GM08714 (cell line): ENCODE measurements at regions not wholly inside any gene's neighbourhood (a gene's known extent, or its start where the extent isn't known, plus 50 kb on each side); places are given as distances from the start of the nearest gene placed in this dataset.

ENCODE experiments used
- H3K4me3 ChIP-seq: fragments of 200-500 bp; sonication (Bioruptor generic); 2 replicates; pipeline ENCODE4 v1.5.1; 2014; ENCODE audit warnings: mild to moderate bottlenecking, low read length, inconsistent platforms
- ZNF274 ChIP-seq: IDR thresholded peaks from 2 replicates; pipeline ENCODE4 v1.6.1; 2012; ENCODE audit warnings: mild to moderate bottlenecking, low read depth, low read length

DNA sequence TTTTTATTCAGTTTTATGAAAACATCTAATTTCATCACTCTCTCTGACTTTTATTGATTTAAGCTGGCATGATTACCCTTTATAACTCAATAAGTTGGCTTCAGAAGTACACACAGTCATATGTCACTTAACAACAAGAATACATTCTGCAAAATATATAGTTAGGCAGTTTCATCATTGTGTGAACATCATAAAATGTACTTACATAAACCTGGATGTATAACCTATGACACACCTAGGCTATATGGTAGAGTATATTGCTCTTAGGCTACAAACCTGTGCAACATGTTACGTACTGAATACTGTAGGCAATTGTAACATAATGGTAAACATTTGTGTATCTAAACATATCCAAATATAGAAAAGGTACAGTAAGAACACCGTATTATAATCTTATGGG is 362.2 kb upstream of the BTBD3 start:
- TF ChIP-seq ZNF274, result no peak
- no peak overlapping the region for H3K4me3 ChIP-seq

DNA sequence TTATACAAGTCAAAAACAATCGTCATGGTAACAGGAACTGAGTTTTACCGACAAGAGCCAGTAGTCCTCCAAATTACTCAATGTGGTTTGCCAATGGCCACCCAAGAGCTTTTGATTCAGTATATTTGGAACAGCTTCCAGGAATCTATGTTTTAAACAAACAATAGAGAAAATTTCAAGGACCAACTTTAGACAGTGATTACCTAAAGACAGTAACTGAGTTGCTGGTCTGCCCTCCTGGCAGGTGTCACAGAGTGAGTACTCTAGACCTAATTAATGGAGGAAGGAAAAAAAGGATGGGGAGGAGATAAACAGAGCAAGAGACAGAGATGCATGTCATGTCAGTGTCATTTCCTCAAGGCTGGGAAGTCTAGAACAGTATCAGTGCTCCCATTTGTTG is 361.3 kb upstream of the BTBD3 start:
- no peak for TF ChIP-seq ZNF274
- no peak overlapping the region for H3K4me3 ChIP-seq

DNA sequence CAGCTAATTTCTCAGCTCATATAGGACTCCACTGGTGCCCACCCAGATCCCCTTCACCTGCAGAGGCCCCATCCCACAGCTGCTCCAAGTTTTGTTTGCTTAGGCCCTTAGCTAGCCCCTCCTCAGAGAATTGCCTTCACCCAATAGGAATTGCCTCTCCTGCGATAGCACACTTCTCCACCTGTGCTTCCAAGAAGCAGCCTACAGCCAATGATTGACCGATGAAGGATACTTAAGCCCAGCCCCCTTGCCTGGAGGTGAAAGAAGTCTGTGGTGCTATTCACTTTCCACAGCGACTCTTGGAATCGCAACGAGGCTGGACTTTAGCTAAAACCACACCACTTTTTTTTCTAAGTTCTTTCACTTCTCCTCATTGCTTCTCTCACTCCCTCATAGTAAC is 353.2 kb upstream of the BTBD3 start:
- no peak overlapping the region for H3K4me3 ChIP-seq
- no peak for TF ChIP-seq ZNF274

DNA sequence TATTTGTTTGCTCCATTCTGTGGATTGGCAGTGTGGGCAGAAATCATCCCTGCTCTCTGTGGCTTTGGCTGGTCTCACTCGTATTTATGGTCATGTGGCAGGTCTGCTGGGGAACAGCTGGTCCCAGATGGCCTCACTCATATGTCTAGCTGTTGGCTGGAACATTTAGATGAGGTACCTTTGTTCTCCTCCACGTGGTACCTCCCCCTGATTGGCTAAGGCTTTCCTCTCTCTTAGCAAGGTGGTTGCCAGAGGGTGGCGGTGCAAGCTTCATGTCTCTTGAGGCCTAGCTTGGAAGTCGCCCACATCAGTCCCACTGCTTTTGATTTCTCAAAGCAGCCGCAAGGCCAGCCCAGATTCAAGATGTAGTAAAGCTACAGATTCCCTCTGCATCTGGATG is 348.5 kb upstream of the BTBD3 start:
- H3K4me3 ChIP-seq, result no peak overlapping the region
- no peak for TF ChIP-seq ZNF274

DNA sequence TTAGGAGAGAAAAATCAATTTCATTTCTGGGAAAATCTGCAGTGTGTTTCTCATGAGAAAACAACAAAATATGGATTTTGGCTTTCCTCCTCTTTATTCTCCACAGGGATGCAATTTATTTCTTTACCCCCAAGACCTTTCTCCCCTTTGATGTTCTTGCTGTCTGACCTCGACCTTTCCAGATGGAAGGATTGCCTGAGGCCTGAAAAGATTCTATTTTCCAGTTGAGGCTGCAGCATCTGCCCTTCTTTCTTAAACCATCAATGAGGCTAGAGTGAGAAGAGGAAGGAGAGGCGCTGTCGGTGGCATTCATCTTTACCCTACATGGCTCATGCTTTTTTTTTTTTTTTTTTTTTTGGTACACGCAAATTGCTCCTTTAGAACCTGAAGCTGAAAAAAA is 344.2 kb upstream of the BTBD3 start:
- TF ChIP-seq ZNF274, result no peak
- H3K4me3 ChIP-seq, result no peak overlapping the region

DNA sequence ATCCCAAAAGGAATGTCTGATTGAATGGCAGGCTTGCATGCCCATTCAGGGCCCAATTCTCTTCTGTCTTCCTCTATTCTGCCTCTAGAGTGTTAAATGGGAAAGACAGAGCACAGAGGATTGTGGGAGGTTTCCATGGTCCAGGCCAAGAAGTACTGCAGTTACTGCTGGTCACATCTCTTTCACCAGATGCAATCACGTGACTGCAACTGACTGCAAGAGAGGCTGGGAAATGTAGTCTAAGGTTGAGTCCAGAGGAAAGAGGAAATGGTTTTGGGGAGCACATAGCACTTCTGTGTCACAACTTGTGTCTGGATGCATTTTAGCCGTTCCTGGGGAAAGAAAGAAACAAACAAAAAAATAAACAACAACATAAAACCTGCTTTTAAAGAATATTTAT is 336.4 kb upstream of the BTBD3 start:
- no peak overlapping the region for H3K4me3 ChIP-seq
- TF ChIP-seq ZNF274, result no peak

DNA sequence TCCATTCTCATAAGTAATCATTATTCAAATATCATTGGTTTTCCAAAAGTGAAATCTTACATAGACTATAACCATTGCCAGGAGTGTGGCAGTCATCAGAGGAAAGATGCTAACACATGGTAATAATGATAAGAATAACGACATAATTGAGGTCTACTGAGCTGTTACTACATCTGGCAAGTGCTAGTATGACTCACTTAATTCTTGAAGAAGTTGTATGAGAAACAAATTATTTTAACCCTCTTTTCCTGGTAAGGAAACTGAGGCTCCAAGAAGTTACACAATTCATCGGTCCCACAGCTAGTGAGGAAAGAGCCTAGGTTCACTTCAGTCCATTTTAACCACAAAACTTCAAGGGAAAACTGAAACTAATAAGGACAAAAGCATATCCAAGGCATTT is 335.6 kb upstream of the BTBD3 start:
- TF ChIP-seq ZNF274, result no peak
- H3K4me3 ChIP-seq, result no peak overlapping the region

DNA sequence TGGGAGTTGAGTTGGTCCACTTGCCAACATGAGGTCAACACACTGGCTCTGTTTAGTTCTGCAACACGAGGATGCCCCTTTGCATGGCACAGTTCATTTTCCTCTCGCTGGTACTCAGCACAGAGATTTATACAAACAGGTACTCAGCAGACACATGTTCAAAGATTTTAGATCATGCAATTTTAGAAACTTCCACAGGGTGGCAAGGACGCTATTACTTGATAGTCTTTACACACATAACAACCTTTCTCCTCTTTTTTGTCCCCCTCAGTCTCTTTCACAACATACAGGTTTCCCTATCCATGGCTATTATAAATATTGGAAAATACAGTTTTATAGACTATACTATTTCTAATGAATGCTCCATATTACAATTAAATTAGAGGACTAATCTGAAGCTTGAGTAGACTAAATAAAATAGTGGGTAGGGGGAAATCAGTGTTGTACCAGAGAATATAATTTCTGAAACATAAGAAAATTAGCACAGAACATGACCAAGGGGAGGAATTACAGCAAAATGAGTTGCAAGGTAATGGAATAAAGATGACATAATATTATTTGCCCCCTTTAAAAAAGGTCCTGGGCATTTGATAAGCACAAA is 331.8 kb upstream of the BTBD3 start:
- no peak overlapping the region for H3K4me3 ChIP-seq
- no peak for TF ChIP-seq ZNF274

DNA sequence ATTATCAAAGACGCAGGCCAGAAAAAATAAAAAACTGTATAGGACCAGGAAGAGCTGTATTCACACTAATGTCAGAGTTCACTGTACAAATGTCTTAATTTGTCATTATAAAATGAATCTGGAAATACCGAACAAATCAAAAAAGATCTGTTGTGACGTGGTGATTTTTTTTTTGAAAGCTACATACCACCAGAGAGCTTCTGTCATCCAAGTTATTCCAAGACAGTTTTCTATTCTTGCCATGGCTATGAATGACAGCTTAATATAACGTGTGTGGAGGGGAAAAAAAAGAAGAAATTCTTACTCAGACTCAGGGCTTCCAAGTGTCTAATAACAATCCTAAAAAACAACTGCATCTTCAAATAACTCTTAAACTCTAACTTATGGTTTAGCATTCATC is 328.8 kb upstream of the BTBD3 start:
- no peak for TF ChIP-seq ZNF274
- no peak overlapping the region for H3K4me3 ChIP-seq

DNA sequence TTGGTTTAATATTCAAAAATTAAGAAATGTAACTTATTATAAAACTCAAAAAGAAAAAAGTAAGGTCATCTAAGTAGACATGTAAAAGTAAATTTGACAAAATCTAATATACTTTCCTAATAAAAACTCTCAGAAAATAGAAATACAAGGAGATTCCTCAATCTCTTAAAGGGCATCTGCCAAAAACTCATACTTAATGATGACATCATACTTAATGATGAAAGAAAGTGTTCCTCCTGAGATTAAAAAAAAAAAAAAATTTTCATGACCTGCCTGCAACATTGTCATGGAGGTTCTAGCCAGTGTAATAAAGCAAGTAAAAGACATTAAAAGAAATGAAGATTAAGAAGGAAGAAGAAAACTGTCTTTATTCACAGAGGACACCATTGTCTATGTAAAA is 325.7 kb upstream of the BTBD3 start:
- TF ChIP-seq ZNF274, result no peak
- no peak overlapping the region for H3K4me3 ChIP-seq

DNA sequence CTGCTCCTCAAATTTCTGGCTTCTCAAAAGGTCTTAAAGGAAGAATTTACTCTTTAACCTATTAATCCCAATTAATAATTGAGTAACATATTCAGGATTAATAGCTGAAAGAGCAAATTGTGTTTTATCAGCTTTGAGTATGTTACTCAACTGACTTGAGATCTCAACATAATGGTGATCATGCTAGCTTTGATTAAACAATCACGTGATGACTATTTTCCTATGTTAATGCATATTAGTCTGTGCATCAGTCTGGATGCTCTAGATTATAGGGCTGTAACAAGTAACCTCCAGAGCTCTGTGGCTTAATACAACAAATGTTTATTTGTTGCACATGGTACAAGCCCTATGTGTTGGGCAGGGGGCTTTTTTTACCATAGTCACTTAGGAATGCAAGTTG is 313.4 kb upstream of the BTBD3 start:
- no peak overlapping the region for H3K4me3 ChIP-seq

DNA sequence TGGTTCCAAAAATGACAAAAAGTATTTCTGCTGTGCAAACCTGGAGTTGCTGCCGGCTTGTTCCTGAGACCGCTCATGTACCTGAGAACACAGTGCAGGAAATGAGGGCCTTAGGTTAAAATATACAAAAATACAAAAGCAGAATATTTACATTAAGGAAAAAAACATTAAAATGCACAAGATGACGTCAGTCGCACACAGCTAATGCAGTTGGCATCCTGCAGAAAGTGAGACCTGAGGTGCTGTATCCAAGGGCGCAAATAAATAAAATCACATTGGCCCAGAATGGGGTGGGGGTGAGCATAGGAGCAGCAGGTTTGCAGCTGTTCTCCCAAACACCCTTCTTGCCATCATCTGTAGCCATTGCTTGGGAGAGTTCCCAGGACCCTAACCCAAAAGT is 310.6 kb upstream of the BTBD3 start:
- TF ChIP-seq ZNF274, result no peak
- H3K4me3 ChIP-seq, result no peak overlapping the region

More for the DNA sequence above, 313.4 kb upstream of the BTBD3 start:
- no peak for TF ChIP-seq ZNF274

DNA sequence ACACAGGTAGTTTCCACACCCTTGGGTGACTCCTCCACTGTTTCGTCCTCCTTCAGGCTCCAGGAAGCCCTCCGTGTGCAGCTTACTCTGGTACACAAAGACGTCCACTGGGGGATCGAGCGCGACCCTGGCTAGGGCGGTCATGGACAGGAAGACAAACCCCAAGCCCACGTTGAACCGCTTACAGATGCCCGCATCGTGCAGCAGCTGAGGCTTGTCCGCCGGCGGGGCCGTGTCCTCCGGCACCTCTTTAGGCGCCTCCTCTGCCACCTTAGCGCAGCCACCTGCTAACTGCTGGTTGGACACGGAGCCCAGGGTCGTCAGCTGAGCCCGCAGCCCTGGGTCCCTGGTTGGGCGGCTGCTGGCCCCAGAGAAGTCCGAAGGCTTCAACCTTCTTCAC is 309.0 kb upstream of the BTBD3 start:
- no peak overlapping the region for H3K4me3 ChIP-seq
- no peak for TF ChIP-seq ZNF274

DNA sequence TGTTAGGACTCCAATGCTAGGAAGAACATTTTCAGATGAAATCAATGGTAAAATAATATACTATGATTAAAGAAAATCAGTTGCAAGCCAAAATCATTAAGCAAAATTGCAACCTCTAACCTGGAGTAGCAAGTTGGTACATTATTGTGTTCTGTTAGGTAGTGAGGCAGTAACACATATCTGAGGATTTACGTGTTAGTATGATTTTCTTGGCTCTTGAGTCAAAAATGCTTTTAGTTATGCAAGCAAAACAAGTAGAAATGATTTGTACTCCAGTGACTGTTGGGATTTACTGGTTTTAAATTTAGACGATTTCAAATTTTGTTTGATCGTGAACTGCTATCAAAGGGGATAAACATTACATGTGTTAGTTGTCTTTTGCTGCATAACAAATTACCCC is 293.0 kb upstream of the BTBD3 start:
- no peak overlapping the region for H3K4me3 ChIP-seq
- TF ChIP-seq ZNF274, result no peak

DNA sequence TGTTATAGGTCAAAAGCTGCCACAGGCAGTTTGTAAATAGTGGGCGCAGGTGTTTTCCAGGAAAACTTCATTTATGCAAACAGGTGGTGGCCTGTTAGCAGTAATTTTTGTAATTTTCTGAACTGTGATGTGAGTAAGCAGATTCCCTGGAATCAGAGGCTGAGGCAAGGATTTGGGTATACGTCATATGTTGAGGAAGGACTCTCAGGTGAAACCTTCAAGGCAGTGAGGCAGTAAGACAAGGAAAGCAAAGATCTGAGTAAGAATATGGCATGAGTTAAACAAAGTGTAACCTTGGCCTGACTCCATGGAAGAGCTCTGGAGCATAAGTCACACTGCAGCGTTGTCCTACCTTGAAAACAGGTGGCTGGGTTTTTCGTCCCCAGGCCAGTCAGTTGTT is 291.1 kb upstream of the BTBD3 start:
- no peak overlapping the region for H3K4me3 ChIP-seq
- TF ChIP-seq ZNF274, result no peak

DNA sequence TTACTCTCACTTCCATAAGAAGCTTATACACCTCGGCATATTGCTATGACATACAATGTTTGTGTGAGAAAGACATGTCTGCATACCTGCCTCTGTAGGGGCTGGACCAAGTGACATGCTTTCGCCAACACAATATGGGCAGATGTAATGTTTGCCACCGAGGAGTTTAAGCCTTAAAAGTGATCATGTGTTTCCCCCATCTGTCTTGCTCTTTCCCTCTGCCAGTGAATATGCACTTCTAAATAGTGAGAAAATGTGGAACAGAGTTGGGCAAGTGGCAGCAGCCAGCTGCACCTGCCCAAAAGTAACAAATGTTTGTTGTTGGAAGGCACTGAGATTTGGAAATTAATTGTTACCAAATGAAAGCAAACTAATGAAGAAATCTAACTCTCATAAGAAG is 274.8 kb upstream of the BTBD3 start:
- TF ChIP-seq ZNF274, result no peak
- no peak overlapping the region for H3K4me3 ChIP-seq
